ENCODE measurements at regions not wholly inside any gene's neighbourhood (a gene's known extent, or its start where the extent isn't known, plus 50 kb on each side); places are given as distances from the start of the nearest gene placed in this dataset.

GRCh38 chr12:20260851-20261250 is 107.5 kb upstream of the PDE3A start:
- DNase-seq (ENCODE audit: low spot score) = no peak

GRCh38 chr12:20262119-20262518 is 106.2 kb upstream of the PDE3A start:
- no peak for DNase-seq (ENCODE audit: low spot score)

GRCh38 chr12:20264026-20264425 is 104.3 kb upstream of the PDE3A start:
- DNase-seq (ENCODE audit: low spot score) = no peak

- DNase-seq (ENCODE audit: low spot score) = no peak
Measured at GRCh38 chr12:20264608-20265114, 103.7 kb upstream of the PDE3A start.

- DNase-seq (ENCODE audit: low spot score) = no peak
Measured at GRCh38 chr12:20268121-20268732, 100.1 kb upstream of the PDE3A start.

GRCh38 chr12:20268771-20269170 is 99.6 kb upstream of the PDE3A start:
- no peak for DNase-seq (ENCODE audit: low spot score)

GRCh38 chr12:20269337-20270067 is 98.8 kb upstream of the PDE3A start:
- DNase-seq (ENCODE audit: low spot score) = no peak

- no peak for DNase-seq (ENCODE audit: low spot score)
Measured at GRCh38 chr12:20270557-20270956, 97.8 kb upstream of the PDE3A start.

GRCh38 chr12:20272161-20272560 is 96.2 kb upstream of the PDE3A start:
- DNase-seq (ENCODE audit: low spot score) = no peak

- DNase-seq (ENCODE audit: low spot score) = no peak
Measured at GRCh38 chr12:20272801-20273200, 95.5 kb upstream of the PDE3A start.

GRCh38 chr12:20274008-20274407 is 94.3 kb upstream of the PDE3A start:
- DNase-seq (ENCODE audit: low spot score) = no peak

GRCh38 chr12:20278276-20278675 is 90.1 kb upstream of the PDE3A start:
- no peak for DNase-seq (ENCODE audit: low spot score)

- no peak for DNase-seq (ENCODE audit: low spot score)
Measured at GRCh38 chr12:20280515-20280914, 87.8 kb upstream of the PDE3A start.

GRCh38 chr12:20282401-20282800 is 85.9 kb upstream of the PDE3A start:
- DNase-seq (ENCODE audit: low spot score) = no peak

GRCh38 chr12:20283482-20283881 is 84.9 kb upstream of the PDE3A start:
- no peak for DNase-seq (ENCODE audit: low spot score)

- no peak for DNase-seq (ENCODE audit: low spot score)
Measured at GRCh38 chr12:20289520-20289919, 78.8 kb upstream of the PDE3A start.

- DNase-seq (ENCODE audit: low spot score) = no peak
Measured at GRCh38 chr12:20300457-20300856, 67.9 kb upstream of the PDE3A start.

- no peak for DNase-seq (ENCODE audit: low spot score)
Measured at GRCh38 chr12:20305470-20305869, 62.9 kb upstream of the PDE3A start.

- no peak for DNase-seq (ENCODE audit: low spot score)
Measured at GRCh38 chr12:20309504-20310148, 58.7 kb upstream of the PDE3A start.

- no peak for DNase-seq (ENCODE audit: low spot score)
Measured at GRCh38 chr12:20314328-20314727, 54.0 kb upstream of the PDE3A start.

- no peak for DNase-seq (ENCODE audit: low spot score)
Measured at GRCh38 chr12:20317554-20317953, 50.8 kb upstream of the PDE3A start.
